RPMI7951 (cell line): ENCODE measurements at regions not wholly inside any gene's neighbourhood (a gene's known extent, or its start where the extent isn't known, plus 50 kb on each side); places are given as distances from the start of the nearest gene placed in this dataset.

Source experiments
- DNase-seq: peaks from one replicate; pipeline ENCODE4 v3.0.0-alpha.2; 2012; ENCODE audit warnings: low read depth

DNA sequence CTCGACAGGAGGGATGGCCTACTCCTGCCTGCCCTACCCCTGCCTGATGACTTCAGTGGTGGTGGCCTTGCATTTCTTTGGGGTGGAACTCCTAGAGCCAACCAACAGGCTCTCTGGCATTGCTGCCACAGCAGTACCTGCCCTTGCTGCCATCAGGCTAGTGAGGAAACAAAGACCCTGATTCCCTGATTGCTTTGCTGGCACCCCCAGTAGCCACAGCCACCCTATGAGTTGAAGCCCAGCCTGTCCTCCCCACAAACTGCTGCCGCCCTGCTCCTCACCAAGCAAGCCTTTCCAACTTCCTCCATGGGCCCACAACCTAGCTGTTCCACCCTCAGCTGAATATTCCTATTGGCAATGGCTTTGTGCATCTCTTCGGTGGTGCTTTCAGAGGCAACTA is 52.5 kb upstream of the KHDRBS2 start:
- no peak for DNase-seq
